ENCODE measurements at regions not wholly inside any gene's neighbourhood (a gene's known extent, or its start where the extent isn't known, plus 50 kb on each side); places are given as distances from the start of the nearest gene placed in this dataset.
"Not testable (repeated sequence)": the region's sequence is repeated elsewhere in the genome, so short reads cannot be mapped to it uniquely, and the experiment has no call there.

DNA sequence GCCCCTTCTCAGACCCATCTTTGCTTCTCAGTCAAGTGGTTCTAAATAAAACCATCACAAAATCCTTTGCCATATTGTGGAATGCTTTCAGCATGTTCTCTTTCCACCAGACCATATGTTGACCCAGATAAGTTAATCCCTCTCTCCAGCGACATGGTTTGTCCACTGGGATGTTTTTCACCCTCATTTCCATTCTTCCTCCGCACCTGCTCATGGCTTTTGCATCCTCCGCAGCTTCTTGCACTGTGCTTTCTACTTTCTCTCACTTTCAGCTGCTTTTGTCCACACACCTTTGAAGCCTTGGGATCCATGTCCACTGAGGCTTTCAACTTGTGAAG is 52.3 kb upstream of the WAC start:
- Histone ChIP-seq H3K4me3 (ENCODE audit: control insufficient read depth in 1 of 7, extremely low read depth in 1 of 7, insufficient read depth in 4 of 7, low read depth in 2 of 7, low read length in 6 of 7) (no peak overlapping the region), H3K36me3 (ENCODE audit: control insufficient read depth in 4 of 4, insufficient read depth in 4 of 4, low read length in 3 of 4) (no peaks in the 10 kb centered on the region), H3K27ac (ENCODE audit: insufficient read depth in 1 of 2, low read depth in 1 of 2, low read length in 2 of 2, poor library complexity in 1 of 2, severe bottlenecking in 2 of 2) (no peak overlapping the region), H3K9me3 (ENCODE audit: control extremely low read depth in 1 of 5, control insufficient read depth in 4 of 5, insufficient read depth in 2 of 5, low read depth in 1 of 5, low read length in 4 of 5) (peaks cover 0 to 2% (median 0%) of the 10 kb centered on the region in 5 experiments), H3K4me1 (ENCODE audit: control extremely low read depth in 1 of 4, control insufficient read depth in 4 of 4, insufficient read depth in 4 of 4, low read length in 3 of 4) (peaks cover 0 to 16% (median 3%) of the 10 kb centered on the region in 4 experiments), H3K27me3 (replicated peaks in 2 of 5; ENCODE audit: control insufficient read depth in 4 of 5, insufficient read depth in 5 of 5, low read length in 4 of 5) (no peaks in the 10 kb centered on the region)
- DNase-seq, result no peak
- ChIA-PET POLR2A (no interaction called here), CTCF (interaction anchor here (1.0 to 3.2 kb wide), 2 partner anchors 10 to 21 kb away, joined by 3 to 8 read pairs; no protein-coding TSS in a partner anchor)
- WGBS (ENCODE audit: insufficient coverage), result 100% methylated on average over 3 of the region's 3 CpGs

DNA sequence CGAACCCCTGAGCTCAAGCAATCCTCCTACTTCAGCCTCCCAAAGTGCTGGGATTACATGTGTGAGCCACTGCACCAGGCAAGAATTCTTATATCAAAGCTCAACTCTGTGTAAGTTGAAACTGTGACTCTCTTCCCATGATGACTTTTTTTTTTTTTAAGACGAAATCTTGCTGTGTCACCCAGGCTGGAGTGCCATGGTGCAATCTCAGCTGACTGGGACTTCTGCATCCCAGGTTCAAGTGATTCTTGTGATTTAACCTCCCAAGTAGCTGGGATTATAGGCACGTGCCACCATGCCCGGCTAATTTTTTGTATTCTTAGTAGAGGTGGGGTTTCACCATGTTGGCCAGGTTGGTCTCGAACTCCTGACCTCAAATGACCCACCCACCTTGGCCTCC is 51.6 kb upstream of the WAC start:
- POLR2A ChIA-PET, result interaction anchor here (0.7 to 0.8 kb wide), 2 partner anchors 11 to 505 kb away, joined by 3 read pairs; no protein-coding TSS in a partner anchor
- not testable (repeated sequence) for H3K27me3 ChIP-seq (replicated peaks in 2 of 5; ENCODE audit: control insufficient read depth in 4 of 5, insufficient read depth in 5 of 5, low read length in 4 of 5); H3K9me3 ChIP-seq (ENCODE audit: control extremely low read depth in 1 of 5, control insufficient read depth in 4 of 5, insufficient read depth in 2 of 5, low read depth in 1 of 5, low read length in 4 of 5); H3K27ac ChIP-seq (ENCODE audit: insufficient read depth in 1 of 2, low read depth in 1 of 2, low read length in 2 of 2, poor library complexity in 1 of 2, severe bottlenecking in 2 of 2); H3K36me3 ChIP-seq (ENCODE audit: control insufficient read depth in 4 of 4, insufficient read depth in 4 of 4, low read length in 3 of 4); H3K4me3 ChIP-seq (ENCODE audit: control insufficient read depth in 1 of 7, extremely low read depth in 1 of 7, insufficient read depth in 4 of 7, low read depth in 2 of 7, low read length in 6 of 7)
- CTCF ChIA-PET, result interaction anchor here (0.6 to 3.2 kb wide), 4 partner anchors 11 to 392 kb away, joined by 3 to 8 read pairs (median 3); no protein-coding TSS in a partner anchor
- H3K4me1 ChIP-seq (ENCODE audit: control extremely low read depth in 1 of 4, control insufficient read depth in 4 of 4, insufficient read depth in 4 of 4, low read length in 3 of 4), result peaks cover 0 to 16% (median 3%) of the 10 kb centered on the region in 4 experiments
- DNase-seq, result peak in 2 of 3 donors; percentile 13 to 19
- 55% methylated on average over 2 of the region's 5 CpGs for WGBS (ENCODE audit: insufficient coverage)

DNA sequence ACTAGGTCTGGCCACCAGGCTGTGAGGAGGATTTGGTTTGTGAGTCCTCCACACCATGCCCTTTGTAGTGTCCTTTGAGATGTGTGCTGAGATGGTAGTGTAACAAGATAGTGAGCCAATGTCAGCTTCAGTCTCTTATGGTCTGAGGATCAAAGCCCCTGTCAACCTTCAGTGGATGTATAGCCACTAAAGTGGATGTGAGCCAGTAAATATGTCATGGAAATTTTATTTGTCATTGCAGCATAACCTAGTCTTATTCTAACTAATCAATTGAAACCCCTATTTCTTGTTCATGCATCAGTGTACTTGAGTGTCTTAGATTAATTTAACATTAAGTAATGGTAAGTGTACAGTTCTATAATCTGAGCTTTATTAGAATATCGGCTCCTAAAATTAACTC is 51.0 kb upstream of the WAC start:
- DNase-seq, result no peak
- WGBS (ENCODE audit: insufficient coverage), result 100% methylated on average over 1 of the region's 1 CpG

More for the DNA sequence above, 51.0 kb upstream of the WAC start:
- Histone ChIP-seq H3K4me3 (ENCODE audit: control insufficient read depth in 1 of 7, extremely low read depth in 1 of 7, insufficient read depth in 4 of 7, low read depth in 2 of 7, low read length in 6 of 7) (no peak overlapping the region), H3K27ac (ENCODE audit: insufficient read depth in 1 of 2, low read depth in 1 of 2, low read length in 2 of 2, poor library complexity in 1 of 2, severe bottlenecking in 2 of 2) (no peak overlapping the region), H3K27me3 (replicated peaks in 2 of 5; ENCODE audit: control insufficient read depth in 4 of 5, insufficient read depth in 5 of 5, low read length in 4 of 5) (no peaks in the 10 kb centered on the region), H3K36me3 (ENCODE audit: control insufficient read depth in 4 of 4, insufficient read depth in 4 of 4, low read length in 3 of 4) (no peaks in the 10 kb centered on the region), H3K9me3 (ENCODE audit: control extremely low read depth in 1 of 5, control insufficient read depth in 4 of 5, insufficient read depth in 2 of 5, low read depth in 1 of 5, low read length in 4 of 5) (peaks cover 0 to 2% (median 0%) of the 10 kb centered on the region in 5 experiments), H3K4me1 (ENCODE audit: control extremely low read depth in 1 of 4, control insufficient read depth in 4 of 4, insufficient read depth in 4 of 4, low read length in 3 of 4) (peaks cover 0 to 16% (median 3%) of the 10 kb centered on the region in 4 experiments)
- CTCF ChIA-PET, result interaction anchor here (0.7 to 3.2 kb wide), 3 partner anchors 12 to 244 kb away, joined by 3 to 8 read pairs (median 3); no protein-coding TSS in a partner anchor
- POLR2A ChIA-PET, result interaction anchor here (0.7 kb wide), 1 partner anchor 10 kb away, joined by 3 read pairs; no protein-coding TSS in a partner anchor

Data from common myeloid progenitor, CD34-positive (primary cell).